ENCODE measurements at regions not wholly inside any gene's neighbourhood (a gene's known extent, or its start where the extent isn't known, plus 50 kb on each side); places are given as distances from the start of the nearest gene placed in this dataset.
A peak's percentile ranks its signal among the peaks of the same experiment; 100 is the strongest.

GRCh38 chr3:89635137-89635536 lies 527.7 kb downstream of the EPHA3 start:
- no peak for TF ChIP-seq CTCF (IDR thresholded peaks at IDR 0.05; ENCODE audit: unreplicated experiment)
- intact Hi-C loops (cut with micrococcal nuclease), result no loop called here
- CTCF ChIA-PET, result no interaction called here
- POLR2A ChIA-PET, result interaction anchor here (0.5 kb wide), 1 partner anchor 562 kb away, joined by 3 read pairs; no protein-coding TSS in a partner anchor
- no peaks in the 10 kb centered on the region for H3K36me3 Mint-ChIP-seq (ENCODE audit: insufficient read depth, unreplicated experiment)
- DNase-seq (ENCODE audit: unreplicated experiment), result peak; percentile 13
- no peaks in the 10 kb centered on the region for H3K27me3 Mint-ChIP-seq (ENCODE audit: insufficient read depth, unreplicated experiment)
- H3K4me3 Mint-ChIP-seq (ENCODE audit: unreplicated experiment), result no peak overlapping the region
- no TSS peak for BruUV-seq (replicated peaks)
- no peaks in the 10 kb centered on the region for H3K9me3 Mint-ChIP-seq (ENCODE audit: unreplicated experiment)
- H3K27ac Mint-ChIP-seq (ENCODE audit: low read depth, unreplicated experiment), result no peak overlapping the region
- peaks cover 5% of the 10 kb centered on the region for H3K4me1 Mint-ChIP-seq (ENCODE audit: insufficient read depth, unreplicated experiment)

GRCh38 chr3:89644716-89645115 lies 537.3 kb downstream of the EPHA3 start:
- H3K27ac Mint-ChIP-seq (ENCODE audit: low read depth, unreplicated experiment), result no peak overlapping the region
- no TSS peak for BruUV-seq (replicated peaks)
- CTCF ChIA-PET, result no interaction called here
- H3K4me1 Mint-ChIP-seq (ENCODE audit: insufficient read depth, unreplicated experiment), result no peaks in the 10 kb centered on the region
- no peaks in the 10 kb centered on the region for H3K36me3 Mint-ChIP-seq (ENCODE audit: insufficient read depth, unreplicated experiment)
- POLR2A ChIA-PET, result no interaction called here
- no peak for DNase-seq (ENCODE audit: unreplicated experiment)
- intact Hi-C loops (cut with micrococcal nuclease), result no loop called here
- H3K9me3 Mint-ChIP-seq (ENCODE audit: unreplicated experiment), result no peaks in the 10 kb centered on the region
- no peak for TF ChIP-seq CTCF (IDR thresholded peaks at IDR 0.05; ENCODE audit: unreplicated experiment)
- H3K4me3 Mint-ChIP-seq (ENCODE audit: unreplicated experiment), result no peak overlapping the region
- H3K27me3 Mint-ChIP-seq (ENCODE audit: insufficient read depth, unreplicated experiment), result no peaks in the 10 kb centered on the region

- Mint-ChIP-seq H3K4me3 (ENCODE audit: unreplicated experiment) (no peak overlapping the region), H3K4me1 (ENCODE audit: insufficient read depth, unreplicated experiment) (no peaks in the 10 kb centered on the region), H3K36me3 (ENCODE audit: insufficient read depth, unreplicated experiment) (no peaks in the 10 kb centered on the region), H3K27ac (ENCODE audit: low read depth, unreplicated experiment) (no peak overlapping the region), H3K9me3 (ENCODE audit: unreplicated experiment) (no peaks in the 10 kb centered on the region), H3K27me3 (ENCODE audit: insufficient read depth, unreplicated experiment) (no peaks in the 10 kb centered on the region)
- intact Hi-C loops (cut with micrococcal nuclease), result no loop called here
- CTCF ChIA-PET, result interaction anchor here (0.6 to 0.9 kb wide), 2 partner anchors 12 to 253 kb away, joined by 3 read pairs; no protein-coding TSS in a partner anchor
- DNase-seq (ENCODE audit: unreplicated experiment), result peak; percentile 6
- POLR2A ChIA-PET, result no interaction called here
- BruUV-seq (replicated peaks), result no TSS peak
- no peak for TF ChIP-seq CTCF (IDR thresholded peaks at IDR 0.05; ENCODE audit: unreplicated experiment)
Measured at GRCh38 chr3:89649431-89649830, 542.0 kb downstream of the EPHA3 start.

- Mint-ChIP-seq H3K9me3 (ENCODE audit: unreplicated experiment) (peaks cover 16% of the 10 kb centered on the region), H3K36me3 (ENCODE audit: insufficient read depth, unreplicated experiment) (no peaks in the 10 kb centered on the region), H3K27ac (ENCODE audit: low read depth, unreplicated experiment) (no peak overlapping the region), H3K4me1 (ENCODE audit: insufficient read depth, unreplicated experiment) (no peaks in the 10 kb centered on the region), H3K4me3 (ENCODE audit: unreplicated experiment) (no peak overlapping the region), H3K27me3 (ENCODE audit: insufficient read depth, unreplicated experiment) (no peaks in the 10 kb centered on the region)
- CTCF ChIA-PET, result no interaction called here
- intact Hi-C loops (cut with micrococcal nuclease), result no loop called here
- BruUV-seq (replicated peaks), result no TSS peak
- DNase-seq (ENCODE audit: unreplicated experiment), result no peak
- POLR2A ChIA-PET, result no interaction called here
- TF ChIP-seq CTCF (IDR thresholded peaks at IDR 0.05; ENCODE audit: unreplicated experiment), result no peak
Measured at GRCh38 chr3:89654031-89654430, 546.6 kb downstream of the EPHA3 start.
